HCT116 (cell line): ENCODE measurements at regions not wholly inside any gene's neighbourhood (a gene's known extent, or its start where the extent isn't known, plus 50 kb on each side); places are given as distances from the start of the nearest gene placed in this dataset.

ENCODE experiments used
- ATAC-seq: fragments of 200-7000 bp; cut with Tn5 transposase; 2 replicates; pipeline ENCODE4 v1.9.1; 2020; ENCODE audit warnings: mild to moderate bottlenecking, moderate library complexity
- BruUV-seq: library from RNA; stranded (reverse); fragments of 400-500 nt; replicated peaks from 2 replicates; lab custom pipeline; 2021; lab: Mats Ljungman, UMichigan
- CTCF ChIA-PET: fragments of 300-600 bp; sonication (Branson Sonifier 250); formaldehyde crosslinking; loops from one replicate; lab custom pipeline; 2021; ENCODE audit warnings: antibody characterized with exemption; lab: Charles Lee
- POLR2A ChIA-PET: fragments of 300-600, 350-600 bp; sonication (Branson Sonifier 250); formaldehyde crosslinking; loops from one replicate; lab custom pipeline; 2021; ENCODE audit warnings: antibody characterized with exemption; lab: Charles Lee
- RAD21 ChIA-PET, 2 experiments: fragments of 300-600 bp; sonication (Branson Sonifier 250); formaldehyde crosslinking; loops; one replicate each; lab custom pipeline; 2023; ENCODE audit warnings: low total read pairs in 2 of 2; ENCODE audit not compliant: uncharacterized antibody in 2 of 2, unreplicated experiment in 2 of 2, low non-redundant PET in 1 of 2; lab: Charles Lee
- DNase-seq: peaks from one replicate; pipeline ENCODE4 v3.0.0-alpha.2; 2010; ENCODE audit warnings: low read depth, low spot score
- H2AFZ ChIP-seq: fragments of 200-600 bp; shearing (Covaris generic), sonication (generic); 2 replicates; pipeline ENCODE4 v1.6.1; 2017; ENCODE audit warnings: low read depth, mixed run types, mixed read lengths, antibody characterized with exemption, low read length; ENCODE audit not compliant: poor library complexity, severe bottlenecking
- H3K27ac ChIP-seq: 2 replicates; pipeline ENCODE4 v1.5.1; 2012; ENCODE audit warnings: low read depth, low read length
- H3K27me3 ChIP-seq: fragments of 200-600 bp; sonication (generic); 2 replicates; pipeline ENCODE4 v1.6.1; 2016; ENCODE audit warnings: mixed run types, low read length, mixed read lengths; ENCODE audit not compliant: insufficient read depth
- H3K36me3 ChIP-seq, 2 experiments: fragments of 200-500 bp in 1 of 2; fragments of 200-600 bp in 1 of 2; sonication (Bioruptor generic) in 1 of 2; sonication (generic) in 1 of 2; 2 replicates each; pipeline versions ENCODE4 v1.5.1 to v1.6.1; 2014 to 2016; ENCODE audit warnings: low read length in 2 of 2, inconsistent platforms in 1 of 2, mixed read lengths in 1 of 2, mixed run types in 1 of 2; ENCODE audit not compliant: insufficient read depth in 2 of 2, control insufficient read depth in 1 of 2
- H3K4me1 ChIP-seq, 2 experiments: fragments of 200-600 bp in 1 of 2; sonication (generic) in 1 of 2; 2 replicates each; pipeline versions ENCODE4 v1.5.1 to v1.6.1; 2012 to 2017; ENCODE audit warnings: low read length in 2 of 2, inconsistent platforms in 1 of 2, mild to moderate bottlenecking in 1 of 2, mixed read lengths in 1 of 2, mixed run types in 1 of 2, moderate library complexity in 1 of 2; ENCODE audit not compliant: insufficient read depth in 2 of 2, control insufficient read depth in 1 of 2
- H3K4me2 ChIP-seq: fragments of 200-600 bp; sonication (generic); 2 replicates; pipeline ENCODE4 v1.6.1; 2017; ENCODE audit warnings: mixed run types, low read length, mixed read lengths
- H3K4me3 ChIP-seq, 2 experiments: fragments of 200-600 bp in 1 of 2; sonication (generic) in 1 of 2; replicated peaks in 1 of 2; 2 replicates each; pipeline ENCODE4 v1.5.1; 2011 to 2016; ENCODE audit warnings: low read length in 2 of 2, control low read depth in 1 of 2, low read depth in 1 of 2, mild to moderate bottlenecking in 1 of 2, mixed read lengths in 1 of 2, mixed run types in 1 of 2
- H3K79me2 ChIP-seq: fragments of 200-600 bp; sonication (generic); 2 replicates; pipeline ENCODE4 v1.6.1; 2017; ENCODE audit warnings: mild to moderate bottlenecking, mixed run types, low read length, moderate library complexity, mixed read lengths; ENCODE audit not compliant: insufficient read depth
- H3K9ac ChIP-seq: fragments of 200-600 bp; sonication (generic); 2 replicates; pipeline ENCODE4 v1.6.1; 2016; ENCODE audit warnings: low read length, mixed read lengths
- H3K9me2 ChIP-seq: fragments of 200-600 bp; sonication (generic), shearing (Covaris generic); 2 replicates; pipeline ENCODE4 v1.6.1; 2017; ENCODE audit warnings: mixed run types, mild to moderate bottlenecking, moderate library complexity; ENCODE audit not compliant: insufficient read depth
- H3K9me3 ChIP-seq, 2 experiments: fragments of 200-500 bp in 1 of 2; fragments of 200-600 bp in 1 of 2; sonication (Bioruptor generic) in 1 of 2; sonication (generic) in 1 of 2; 2 replicates each; pipeline ENCODE4 v1.6.1; 2014 to 2017; ENCODE audit warnings: low read length in 2 of 2, mixed read lengths in 2 of 2, inconsistent platforms in 1 of 2, low read depth in 1 of 2, mild to moderate bottlenecking in 1 of 2, mixed run types in 1 of 2, moderate library complexity in 1 of 2; ENCODE audit not compliant: control insufficient read depth in 1 of 2, insufficient read depth in 1 of 2
- H4K20me1 ChIP-seq: fragments of 200-600 bp; sonication (generic), shearing (Covaris generic); 2 replicates; pipeline ENCODE4 v1.6.1; 2017; ENCODE audit warnings: mixed run types, mild to moderate bottlenecking, moderate library complexity; ENCODE audit not compliant: insufficient read depth
- CBX3 ChIP-seq: IDR thresholded peaks from 2 replicates; pipeline ENCODE4 v1.6.1; 2012; ENCODE audit warnings: low read depth
- CEBPB ChIP-seq: IDR thresholded peaks from 2 replicates; pipeline ENCODE4 v1.6.1; 2012; ENCODE audit warnings: low read depth
- EGR1 ChIP-seq: IDR thresholded peaks from 2 replicates; pipeline ENCODE4 v1.6.1; 2012; ENCODE audit warnings: low read depth
- EZH2 ChIP-seq: fragments of 200-600 bp; sonication (generic); IDR thresholded peaks from 2 replicates; pipeline ENCODE4 v1.6.1; 2017; ENCODE audit warnings: antibody characterized with exemption, mixed run types
- EZH2phosphoT487 ChIP-seq: fragments of 200-600 bp; IDR thresholded peaks from 2 replicates; pipeline ENCODE4 v1.6.1; 2018; ENCODE audit warnings: antibody characterized with exemption, borderline replicate concordance
- FOSL1 ChIP-seq: IDR thresholded peaks from 2 replicates; pipeline ENCODE4 v1.6.1; 2012; ENCODE audit warnings: low read depth
- JUND ChIP-seq: IDR thresholded peaks from 2 replicates; pipeline ENCODE4 v1.6.1; 2012
- RAD21 ChIP-seq: IDR thresholded peaks from 2 replicates; pipeline ENCODE4 v1.6.1; 2012; ENCODE audit warnings: low read depth, mild to moderate bottlenecking
- SIN3A ChIP-seq: IDR thresholded peaks from 2 replicates; pipeline ENCODE4 v1.6.1; 2012; ENCODE audit warnings: low read depth
- SRF ChIP-seq: IDR thresholded peaks from 2 replicates; pipeline ENCODE4 v1.6.1; 2012; ENCODE audit warnings: low read depth
- ZBTB33 ChIP-seq: IDR thresholded peaks from 2 replicates; pipeline ENCODE4 v1.6.1; 2011; ENCODE audit warnings: mild to moderate bottlenecking, low read length, moderate library complexity; ENCODE audit not compliant: insufficient replicate concordance; ENCODE audit errors: extremely low read depth
- ZFX ChIP-seq: fragments of 450-650 bp; IDR thresholded peaks from 2 replicates; pipeline ENCODE4 v1.6.1; 2017
- ZNF274 ChIP-seq: fragments of 200-500 bp; sonication (Bioruptor generic); IDR thresholded peaks from 2 replicates; pipeline ENCODE4 v1.6.1; 2014; ENCODE audit warnings: mild to moderate bottlenecking, low read depth, low read length, inconsistent platforms
- intact Hi-C: fragments of 100-400 bp; cut with micrococcal nuclease; formaldehyde crosslinking; loops from 2 replicates; pipeline ENCODE4 v1.10.0; 2022
- TF ChIP-seq, protein P1 (sequence below), 3 experiments: fragments of 200-600 bp in 1 of 3; sonication (generic) in 1 of 3; IDR thresholded peaks in 2 of 3; conservative IDR thresholded peaks in 1 of 3; 2 replicates each; pipeline ENCODE4 v1.5.1; 2012 to 2017; ENCODE audit warnings: low read depth in 2 of 3, low read length in 2 of 3, antibody characterized with exemption in 1 of 3, borderline replicate concordance in 1 of 3, control low read depth in 1 of 3, mild to moderate bottlenecking in 1 of 3, mixed read lengths in 1 of 3, mixed run types in 1 of 3, moderate library complexity in 1 of 3; ENCODE audit not compliant: insufficient read depth in 1 of 3
- TF ChIP-seq, protein P2 (sequence below): IDR thresholded peaks from 2 replicates; pipeline ENCODE4 v1.6.1; 2012
- TF ChIP-seq, protein P3 (sequence below): IDR thresholded peaks from 2 replicates; pipeline ENCODE4 v1.6.1; 2012

GRCh38 chr2:103172821-103173220, 411.0 kb downstream of the TMEM182 start:
- no peak overlapping the region for H3K4me3 ChIP-seq
- no peak overlapping the region for H3K4me2 ChIP-seq
- intact Hi-C loops, result no loop called here
- TF ChIP-seq, protein P1, sequence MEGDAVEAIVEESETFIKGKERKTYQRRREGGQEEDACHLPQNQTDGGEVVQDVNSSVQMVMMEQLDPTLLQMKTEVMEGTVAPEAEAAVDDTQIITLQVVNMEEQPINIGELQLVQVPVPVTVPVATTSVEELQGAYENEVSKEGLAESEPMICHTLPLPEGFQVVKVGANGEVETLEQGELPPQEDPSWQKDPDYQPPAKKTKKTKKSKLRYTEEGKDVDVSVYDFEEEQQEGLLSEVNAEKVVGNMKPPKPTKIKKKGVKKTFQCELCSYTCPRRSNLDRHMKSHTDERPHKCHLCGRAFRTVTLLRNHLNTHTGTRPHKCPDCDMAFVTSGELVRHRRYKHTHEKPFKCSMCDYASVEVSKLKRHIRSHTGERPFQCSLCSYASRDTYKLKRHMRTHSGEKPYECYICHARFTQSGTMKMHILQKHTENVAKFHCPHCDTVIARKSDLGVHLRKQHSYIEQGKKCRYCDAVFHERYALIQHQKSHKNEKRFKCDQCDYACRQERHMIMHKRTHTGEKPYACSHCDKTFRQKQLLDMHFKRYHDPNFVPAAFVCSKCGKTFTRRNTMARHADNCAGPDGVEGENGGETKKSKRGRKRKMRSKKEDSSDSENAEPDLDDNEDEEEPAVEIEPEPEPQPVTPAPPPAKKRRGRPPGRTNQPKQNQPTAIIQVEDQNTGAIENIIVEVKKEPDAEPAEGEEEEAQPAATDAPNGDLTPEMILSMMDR (IDR thresholded peaks at IDR 0.05 in 2 of 3, conservative IDR thresholded peaks at IDR 0.05 in 1 of 3; ENCODE audit: borderline replicate concordance in 1 of 3, insufficient read depth in 1 of 3, low read depth in 2 of 3, low read length in 2 of 3), result no peak
- TF ChIP-seq FOSL1, result no peak
- no peak for TF ChIP-seq EZH2phosphoT487
- TF ChIP-seq SIN3A, result no peak
- TF ChIP-seq CEBPB, result no peak
- TF ChIP-seq JUND, result no peak
- TF ChIP-seq, protein P2, sequence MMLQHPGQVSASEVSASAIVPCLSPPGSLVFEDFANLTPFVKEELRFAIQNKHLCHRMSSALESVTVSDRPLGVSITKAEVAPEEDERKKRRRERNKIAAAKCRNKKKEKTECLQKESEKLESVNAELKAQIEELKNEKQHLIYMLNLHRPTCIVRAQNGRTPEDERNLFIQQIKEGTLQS, result no peak
- TF ChIP-seq RAD21, result no peak
- no peak for TF ChIP-seq EZH2
- no peak for TF ChIP-seq ZNF274
- TF ChIP-seq, protein P3, sequence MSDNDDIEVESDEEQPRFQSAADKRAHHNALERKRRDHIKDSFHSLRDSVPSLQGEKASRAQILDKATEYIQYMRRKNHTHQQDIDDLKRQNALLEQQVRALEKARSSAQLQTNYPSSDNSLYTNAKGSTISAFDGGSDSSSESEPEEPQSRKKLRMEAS, result no peak
- no peak for TF ChIP-seq EGR1
- TF ChIP-seq CBX3, result no peak
- no peak for TF ChIP-seq ZBTB33
- no peak for TF ChIP-seq SRF
- TF ChIP-seq ZFX, result no peak
- TF ChIP-seq, all 23 proteins: peak for 0
- Histone ChIP-seq H3K9ac (no peak overlapping the region), H3K4me1 (no peaks in the 10 kb centered on the region), H3K9me2 (no peaks in the 10 kb centered on the region), H4K20me1 (no peaks in the 10 kb centered on the region), H2AFZ (no peak overlapping the region), H3K27me3 (no peaks in the 10 kb centered on the region), H3K27ac (no peak overlapping the region), H3K36me3 (no peaks in the 10 kb centered on the region), H3K9me3 (no peaks in the 10 kb centered on the region; a peak in 1 of 4 replicates), H3K79me2 (no peaks in the 10 kb centered on the region)
- RAD21 ChIA-PET, result no interaction called here
- DNase-seq (no peak), ATAC-seq (no peak)
- no TSS peak for BruUV-seq
- CTCF ChIA-PET, result no interaction called here
- POLR2A ChIA-PET, result no interaction called here
